Head of caudate nucleus (tissue), 42 donors: ENCODE measurements at regions not wholly inside any gene's neighbourhood (a gene's known extent, or its start where the extent isn't known, plus 50 kb on each side); places are given as distances from the start of the nearest gene placed in this dataset.

ENCODE experiments used
- DNase-seq, 42 donors: peaks; one replicate each; pipeline versions ENCODE4 v3.0.0 to v3.0.0-alpha.2; 2020 to 2021; ENCODE audit warnings: mixed read lengths in 7 of 42
- intact Hi-C: fragments of 100-400 bp; cut with DNase I; formaldehyde crosslinking; loops from one replicate; pipeline ENCODE4 v1.15.0; 2022

- no peak for DNase-seq
Observed at GRCh38 chr10:61120805-61121204, 176.8 kb upstream of the RHOBTB1 start.

GRCh38 chr10:61119573-61119972 lies 175.6 kb upstream of the RHOBTB1 start:
- intact Hi-C loops: no loop called here
- no peak for DNase-seq

More at GRCh38 chr10:61120805-61121204, 176.8 kb upstream of the RHOBTB1 start:
- intact Hi-C loops: no loop called here

- intact Hi-C loops: no loop called here
- DNase-seq: no peak
Observed at GRCh38 chr10:61115897-61116296, 171.9 kb upstream of the RHOBTB1 start.

GRCh38 chr10:61112771-61113170 lies 168.8 kb upstream of the RHOBTB1 start:
- no peak for DNase-seq
- intact Hi-C loops: no loop called here

GRCh38 chr10:61110936-61111335 lies 167.0 kb upstream of the RHOBTB1 start:
- intact Hi-C loops: no loop called here
- DNase-seq: no peak

GRCh38 chr10:61110188-61110844 lies 166.3 kb upstream of the RHOBTB1 start:
- intact Hi-C loops: no loop called here
- no peak for DNase-seq

- intact Hi-C loops: no loop called here
- DNase-seq: peak in 6 of 42 donors; percentile 4 to 41 (median 27)
Observed at GRCh38 chr10:61108915-61109314, 164.9 kb upstream of the RHOBTB1 start.

- no peak for DNase-seq
- intact Hi-C loops: no loop called here
Observed at GRCh38 chr10:61100887-61101286, 156.9 kb upstream of the RHOBTB1 start.

GRCh38 chr10:61099756-61100155 lies 155.8 kb upstream of the RHOBTB1 start:
- DNase-seq: no peak
- intact Hi-C loops: no loop called here

- DNase-seq: no peak
- intact Hi-C loops: no loop called here
Observed at GRCh38 chr10:61098966-61099365, 155.0 kb upstream of the RHOBTB1 start.

- intact Hi-C loops: no loop called here
- DNase-seq: no peak
Observed at GRCh38 chr10:61097026-61097425, 153.0 kb upstream of the RHOBTB1 start.

- intact Hi-C loops: no loop called here
- DNase-seq: peak in 2 of 42 donors; percentile 40 to 48
Observed at GRCh38 chr10:61096056-61096455, 152.1 kb upstream of the RHOBTB1 start.

GRCh38 chr10:61091531-61091930 lies 147.5 kb upstream of the RHOBTB1 start:
- intact Hi-C loops: no loop called here
- DNase-seq: no peak

- DNase-seq: no peak
- intact Hi-C loops: no loop called here
Observed at GRCh38 chr10:61089251-61089650, 145.3 kb upstream of the RHOBTB1 start.

GRCh38 chr10:61084493-61084892 lies 140.5 kb upstream of the RHOBTB1 start:
- DNase-seq: no peak
- intact Hi-C loops: no loop called here

GRCh38 chr10:61081301-61081700 lies 137.3 kb upstream of the RHOBTB1 start:
- intact Hi-C loops: no loop called here

GRCh38 chr10:61078542-61079275 lies 134.7 kb upstream of the RHOBTB1 start:
- intact Hi-C loops: no loop called here
- no peak for DNase-seq

More at GRCh38 chr10:61081301-61081700, 137.3 kb upstream of the RHOBTB1 start:
- no peak for DNase-seq

- intact Hi-C loops: no loop called here
- DNase-seq: no peak
Observed at GRCh38 chr10:61076572-61077114, 132.7 kb upstream of the RHOBTB1 start.

- DNase-seq: no peak
- intact Hi-C loops: no loop called here
Observed at GRCh38 chr10:61073391-61073790, 129.4 kb upstream of the RHOBTB1 start.

GRCh38 chr10:61071580-61071979 lies 127.6 kb upstream of the RHOBTB1 start:
- intact Hi-C loops: no loop called here
- DNase-seq: no peak

- DNase-seq: no peak
- intact Hi-C loops: no loop called here
Observed at GRCh38 chr10:61068471-61068870, 124.5 kb upstream of the RHOBTB1 start.
